GM21528 (cell line): ENCODE measurements at regions not wholly inside any gene's neighbourhood (a gene's known extent, or its start where the extent isn't known, plus 50 kb on each side); places are given as distances from the start of the nearest gene placed in this dataset.
"Not testable (repeated sequence)": the region's sequence is repeated elsewhere in the genome, so short reads cannot be mapped to it uniquely, and the experiment has no call there.

Experiments used
- ATAC-seq: cut with Tn5 transposase; IDR thresholded peaks from one replicate; pipeline ENCODE4 v1.9.1; 2021; ENCODE audit warnings: mild to moderate bottlenecking, moderate library complexity; ENCODE audit not compliant: unreplicated experiment, low FRiP score

GRCh38 chr6:25150031-25150430, 129.1 kb upstream of the CARMIL1 start:
- no peak for ATAC-seq

DNA sequence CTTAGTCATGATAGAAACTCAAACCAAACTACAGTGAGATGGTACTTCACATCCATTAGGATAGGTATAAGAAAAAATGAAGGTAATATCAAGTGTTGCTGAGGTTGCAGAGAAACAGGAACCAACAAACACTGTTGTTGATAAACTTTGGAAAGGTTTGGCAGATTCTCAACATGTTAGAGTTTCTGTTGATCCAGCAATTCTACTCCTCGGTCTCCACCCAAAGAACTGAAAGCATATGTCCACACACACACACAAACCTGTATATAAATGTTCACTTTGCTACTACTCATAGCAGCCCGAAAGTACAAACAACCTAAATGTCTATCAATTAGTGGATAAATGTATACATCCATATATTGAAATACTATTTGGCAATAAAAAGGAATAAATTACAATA, 128.3 kb upstream of the CARMIL1 start:
- no peak for ATAC-seq

DNA sequence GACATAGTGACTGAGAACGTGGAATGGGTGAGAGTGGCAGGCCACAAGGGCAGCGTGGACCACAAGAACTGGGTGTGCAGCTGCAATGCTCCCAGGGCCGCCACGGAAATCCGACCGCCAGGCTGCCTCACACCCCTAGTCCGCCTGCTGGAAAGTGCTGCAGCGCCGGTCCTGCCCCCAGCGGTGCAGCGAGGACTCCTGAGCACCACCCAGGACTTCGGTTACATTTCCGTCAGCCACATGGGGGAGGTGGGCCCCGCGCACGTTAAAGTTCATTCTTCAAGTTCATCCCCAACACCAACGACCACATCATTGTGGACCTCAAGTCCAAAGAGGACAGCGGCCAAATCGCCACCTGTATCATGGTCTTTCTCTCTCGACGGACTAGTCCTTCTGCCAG, 126.1 kb upstream of the CARMIL1 start:
- ATAC-seq: no peak

GRCh38 chr6:25154034-25154596, 125.1 kb upstream of the CARMIL1 start:
- ATAC-seq: no peak

DNA sequence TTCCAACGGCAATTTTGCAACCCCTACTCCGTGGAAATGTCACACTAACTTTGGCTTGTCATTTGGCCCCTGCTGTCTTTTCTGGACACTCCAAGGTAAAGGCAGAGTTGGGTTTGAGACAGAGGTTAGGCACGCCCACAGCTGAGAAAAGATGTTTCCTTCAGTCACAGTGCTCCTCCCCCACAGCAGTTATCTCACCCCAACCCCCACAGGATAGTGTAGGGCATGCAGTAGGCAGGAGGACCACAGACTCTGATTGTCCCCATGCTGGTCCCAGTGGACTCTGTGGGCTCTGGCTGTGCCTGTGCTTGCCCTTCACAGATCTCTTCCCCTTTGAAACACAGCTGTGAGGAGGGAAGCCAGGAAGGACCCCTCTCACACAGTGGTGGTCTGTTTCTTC, 124.0 kb upstream of the CARMIL1 start:
- no peak for ATAC-seq

DNA sequence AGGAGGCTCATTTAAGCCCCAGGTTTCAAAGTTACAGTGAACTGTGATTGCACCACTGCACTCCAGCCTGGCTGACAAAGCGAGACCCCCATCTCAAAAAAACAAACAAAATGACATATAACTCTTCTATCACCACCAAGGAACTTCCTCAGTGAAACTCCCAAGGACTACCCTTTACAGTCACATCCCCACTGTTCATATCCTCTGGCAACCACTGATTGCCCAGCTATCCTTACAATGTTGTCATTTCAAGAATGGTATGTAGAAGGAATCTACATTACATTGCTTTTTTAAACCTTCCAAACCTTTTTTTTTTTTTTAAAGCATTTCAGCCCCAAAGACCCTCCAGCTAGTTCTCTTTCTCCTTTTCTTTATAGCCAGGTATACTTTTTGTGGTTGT, 123.1 kb upstream of the CARMIL1 start:
- ATAC-seq: no peak

DNA sequence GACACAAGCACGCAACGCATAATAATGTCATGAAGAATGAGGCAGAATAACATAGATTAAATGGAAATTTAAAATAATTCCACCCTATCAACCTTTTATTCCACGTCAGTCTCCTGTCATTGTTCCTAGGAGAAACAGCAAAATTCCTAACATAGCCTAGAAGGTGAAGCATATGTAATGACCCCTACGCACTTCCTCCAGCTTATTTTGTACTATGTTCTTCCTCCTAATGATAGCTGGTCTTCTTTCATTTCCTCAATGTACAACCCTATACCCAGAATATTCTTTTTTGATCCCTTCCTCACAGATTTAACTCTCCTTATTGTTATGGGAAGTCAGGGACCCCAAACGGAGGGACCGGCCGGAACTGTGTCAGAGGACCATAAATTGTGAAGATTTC, 122.0 kb upstream of the CARMIL1 start:
- no peak for ATAC-seq

DNA sequence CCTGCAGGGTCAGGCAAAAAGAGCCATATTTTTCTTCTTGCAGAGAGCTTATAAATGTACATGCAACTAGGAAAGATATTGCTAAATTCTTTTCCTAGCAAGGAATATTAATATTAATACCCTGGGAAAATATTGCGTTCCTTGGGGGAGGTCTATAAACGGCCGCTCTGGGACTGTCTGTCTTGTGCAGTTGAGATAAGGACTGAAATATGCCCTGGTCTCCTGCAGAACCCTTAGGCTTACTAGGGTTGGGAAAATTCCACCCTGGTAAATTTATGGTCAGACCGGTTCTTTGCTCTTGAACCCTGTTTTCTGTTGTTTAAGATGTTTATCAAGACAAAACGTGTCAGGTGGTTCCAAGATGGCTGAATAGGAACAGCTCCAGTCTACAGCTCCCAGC, 121.3 kb upstream of the CARMIL1 start:
- no peak for ATAC-seq

- ATAC-seq: not testable (repeated sequence)
Observed at GRCh38 chr6:25160134-25160533, 119.0 kb upstream of the CARMIL1 start.

DNA sequence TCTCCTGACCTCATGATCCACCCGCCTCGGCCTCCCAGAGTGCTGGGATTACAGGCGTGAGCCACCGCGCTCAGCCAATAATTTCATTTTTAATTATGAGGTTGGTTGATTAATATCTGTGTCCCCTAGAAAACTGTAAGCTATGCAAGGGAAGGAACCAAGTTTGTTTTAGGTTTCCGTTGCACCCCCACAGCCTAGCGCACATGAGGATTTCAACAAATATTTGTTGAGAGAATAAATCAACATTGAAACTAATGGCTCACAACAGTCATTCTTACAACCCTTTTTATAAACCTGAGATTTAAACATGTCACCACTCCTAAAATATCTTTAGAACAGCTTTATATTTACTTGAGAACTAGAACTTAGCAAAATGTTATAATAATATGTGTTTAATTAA, 114.0 kb upstream of the CARMIL1 start:
- no peak for ATAC-seq

DNA sequence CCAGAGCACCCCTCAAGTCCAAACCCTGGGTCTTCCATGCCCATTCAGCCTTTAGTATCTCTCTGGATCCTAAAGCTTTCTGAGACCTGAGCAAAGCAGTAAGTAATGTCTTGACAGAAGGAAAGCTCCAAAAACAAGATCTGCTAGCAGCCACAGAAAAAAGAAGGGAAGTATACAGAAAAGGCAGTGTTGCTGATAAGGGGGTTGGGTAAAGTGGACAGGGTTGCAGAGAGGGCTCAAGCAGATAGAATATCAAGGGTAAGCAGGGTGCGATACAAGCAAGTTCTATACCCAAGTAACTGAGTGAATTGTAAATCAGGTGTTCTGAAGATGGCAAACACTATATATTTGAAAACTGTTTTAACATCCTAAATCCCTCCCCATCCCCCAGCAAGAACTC, 113.4 kb upstream of the CARMIL1 start:
- ATAC-seq: no peak

DNA sequence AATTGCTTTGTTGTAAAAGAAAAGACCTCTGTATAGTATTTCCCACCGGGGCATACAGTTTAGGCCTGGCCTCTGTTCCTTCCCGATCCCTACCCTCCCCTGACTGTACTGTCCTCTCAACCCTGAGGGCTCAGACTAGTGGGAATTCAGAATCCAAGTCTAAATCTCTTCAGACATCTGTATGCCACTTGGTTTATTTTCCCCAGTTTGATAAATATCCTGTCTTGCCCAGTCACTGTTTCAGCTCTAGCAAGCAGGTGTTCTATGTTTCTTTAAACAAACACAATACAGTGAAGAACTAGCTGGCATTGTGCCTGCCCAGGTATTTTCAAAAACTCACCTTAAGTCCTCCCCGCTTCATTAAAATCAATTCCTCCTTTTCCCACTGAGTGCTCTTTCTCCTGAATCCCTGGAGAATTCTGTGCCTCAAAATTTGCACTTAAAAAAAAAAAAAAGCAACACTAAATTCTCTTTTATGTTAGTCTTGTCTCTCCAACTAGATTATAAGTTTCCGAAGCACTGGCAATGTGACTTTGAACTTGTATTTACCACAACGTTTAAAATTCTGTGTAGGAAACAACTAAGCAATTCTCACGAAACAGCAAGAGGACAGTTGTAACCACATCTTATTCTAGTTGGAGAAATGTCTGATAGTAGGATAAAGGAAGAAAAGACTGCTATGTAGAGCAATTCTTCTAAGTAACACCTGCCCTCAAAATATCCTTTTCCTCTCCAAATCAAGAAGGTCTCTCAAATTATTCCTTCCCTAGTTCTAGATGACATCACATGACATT, 112.0 kb upstream of the CARMIL1 start:
- no peak for ATAC-seq

- ATAC-seq: no peak
Observed at GRCh38 chr6:25167961-25168360, 111.2 kb upstream of the CARMIL1 start.

DNA sequence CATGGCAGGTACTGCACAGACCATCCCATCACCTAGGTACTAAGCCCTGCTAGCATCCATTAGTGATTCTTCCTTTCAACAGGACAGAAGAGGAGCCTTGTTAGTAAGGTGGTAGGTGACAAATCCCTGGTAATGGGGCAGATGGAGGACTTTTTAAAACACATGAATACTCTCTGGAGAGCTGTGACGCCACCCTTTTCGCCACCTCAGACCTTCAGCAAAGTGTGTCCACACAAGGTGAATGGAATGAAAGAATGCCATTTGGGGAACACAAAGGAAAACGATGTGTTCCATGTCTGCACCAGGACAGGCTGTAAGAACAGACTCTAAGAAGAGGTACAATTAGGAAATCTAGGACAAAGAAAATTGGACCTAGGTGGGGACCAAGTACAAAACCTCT, 110.5 kb upstream of the CARMIL1 start:
- ATAC-seq: no peak

DNA sequence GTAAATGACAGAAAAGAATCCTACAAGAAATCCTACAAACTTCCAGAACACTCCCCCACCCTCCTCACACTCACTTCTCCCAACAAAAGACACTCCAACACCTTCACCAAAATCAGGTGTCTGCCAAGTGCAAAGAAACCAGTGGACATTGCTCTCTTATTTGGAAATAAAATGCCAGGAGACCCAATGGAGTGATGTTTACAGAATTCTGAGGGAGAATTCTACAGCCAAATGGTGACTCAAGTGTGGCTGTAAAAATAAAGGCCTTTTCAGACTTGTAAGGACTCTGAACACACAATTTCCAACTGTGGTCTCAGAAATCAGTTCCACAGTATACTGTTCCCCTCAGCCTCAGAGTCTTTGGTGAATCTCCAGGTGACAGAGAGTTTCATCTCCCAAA, 109.6 kb upstream of the CARMIL1 start:
- no peak for ATAC-seq

- no peak for ATAC-seq
Observed at GRCh38 chr6:25169961-25170360, 109.2 kb upstream of the CARMIL1 start.

DNA sequence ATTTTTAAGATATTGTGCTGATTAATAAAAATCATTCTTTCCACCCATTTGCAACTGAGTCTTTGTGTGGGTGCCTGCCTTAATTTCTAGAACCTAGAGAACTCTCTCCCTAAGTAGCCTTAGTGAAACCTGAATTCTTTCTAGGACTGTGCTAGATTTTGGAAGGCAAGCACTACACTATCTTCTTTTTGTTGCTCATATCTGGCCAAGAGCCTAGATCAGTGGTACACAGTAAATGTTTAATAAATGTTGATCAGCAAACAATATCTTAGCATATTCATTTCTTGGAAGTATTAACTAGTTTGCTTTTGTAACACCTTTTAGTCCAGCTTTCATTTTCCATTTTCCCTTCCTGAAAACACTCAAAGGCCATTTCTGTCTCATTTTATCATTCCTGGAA, 108.5 kb upstream of the CARMIL1 start:
- no peak for ATAC-seq

DNA sequence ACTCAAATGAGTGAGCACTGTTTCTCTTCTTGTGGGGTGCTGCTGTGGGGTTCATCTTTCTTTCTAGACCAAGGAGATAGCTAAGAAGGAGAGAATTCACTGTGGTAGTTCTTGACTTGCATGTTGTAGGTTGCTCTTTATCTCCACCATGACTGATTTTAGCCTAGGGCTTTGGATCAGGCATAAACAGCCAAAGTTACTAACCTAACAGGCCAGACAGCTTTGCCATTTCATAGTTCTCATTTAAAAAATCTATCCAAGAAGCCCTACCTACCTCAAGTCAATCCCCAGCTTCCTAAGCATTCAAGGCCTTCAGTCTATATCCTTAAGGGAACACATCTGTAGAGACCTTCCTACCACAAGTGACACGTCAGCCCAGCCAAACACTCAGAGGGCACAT, 107.9 kb upstream of the CARMIL1 start:
- ATAC-seq: no peak

- ATAC-seq: no peak
Observed at GRCh38 chr6:25172819-25173218, 106.4 kb upstream of the CARMIL1 start.

DNA sequence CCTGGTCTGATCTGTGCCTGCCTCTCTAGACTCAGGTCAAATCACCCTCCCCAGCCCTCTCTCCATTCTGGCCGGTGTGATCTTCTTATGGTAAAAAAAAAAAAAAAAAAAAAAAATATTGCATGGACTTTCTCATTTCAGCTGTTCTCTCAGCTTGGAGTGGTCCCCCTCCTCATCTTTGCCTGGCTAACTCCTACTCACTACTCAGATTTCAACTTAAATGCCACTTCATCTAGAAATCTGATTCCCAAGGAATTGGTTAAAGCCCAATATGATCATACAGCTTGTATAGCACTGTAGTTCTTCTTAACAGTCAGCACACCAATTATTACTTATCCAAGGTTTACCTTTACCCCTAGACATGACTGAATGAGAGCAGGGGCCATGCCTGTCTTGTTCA, 105.9 kb upstream of the CARMIL1 start:
- ATAC-seq: no peak

- ATAC-seq: no peak
Observed at GRCh38 chr6:25173951-25174474, 105.2 kb upstream of the CARMIL1 start.

GRCh38 chr6:25174678-25175077, 104.5 kb upstream of the CARMIL1 start:
- ATAC-seq: no peak
